ENCODE measurements at regions not wholly inside any gene's neighbourhood (a gene's known extent, or its start where the extent isn't known, plus 50 kb on each side); places are given as distances from the start of the nearest gene placed in this dataset.

GRCh38 chr2:2993172-2993692 lies 384.4 kb downstream of the EIPR1 start:
- no peak for TF ChIP-seq CTCF (IDR thresholded peaks at IDR 0.05; ENCODE audit: insufficient read depth, low read depth, low read length)
- DNase-seq (ENCODE audit: low read depth), result no peak
- H3K27me3 ChIP-seq (ENCODE audit: control insufficient read depth, insufficient read depth, low read length), result no peaks in the 10 kb centered on the region
- ChIA-PET CTCF (no interaction called here), POLR2A (no interaction called here)
- no peaks in the 10 kb centered on the region for H3K36me3 ChIP-seq (ENCODE audit: control insufficient read depth, insufficient read depth, low read length)
- H3K4me3 ChIP-seq (ENCODE audit: low read depth, low read length), result no peak overlapping the region

GRCh38 chr2:2992634-2993033 lies 385.0 kb downstream of the EIPR1 start:
- DNase-seq (ENCODE audit: low read depth), result no peak
- CTCF ChIA-PET, result no interaction called here
- no peak for TF ChIP-seq CTCF (IDR thresholded peaks at IDR 0.05; ENCODE audit: insufficient read depth, low read depth, low read length)
- POLR2A ChIA-PET, result no interaction called here
- no peaks in the 10 kb centered on the region for H3K36me3 ChIP-seq (ENCODE audit: control insufficient read depth, insufficient read depth, low read length)
- no peaks in the 10 kb centered on the region for H3K27me3 ChIP-seq (ENCODE audit: control insufficient read depth, insufficient read depth, low read length)
- no peak overlapping the region for H3K4me3 ChIP-seq (ENCODE audit: low read depth, low read length)

DNA sequence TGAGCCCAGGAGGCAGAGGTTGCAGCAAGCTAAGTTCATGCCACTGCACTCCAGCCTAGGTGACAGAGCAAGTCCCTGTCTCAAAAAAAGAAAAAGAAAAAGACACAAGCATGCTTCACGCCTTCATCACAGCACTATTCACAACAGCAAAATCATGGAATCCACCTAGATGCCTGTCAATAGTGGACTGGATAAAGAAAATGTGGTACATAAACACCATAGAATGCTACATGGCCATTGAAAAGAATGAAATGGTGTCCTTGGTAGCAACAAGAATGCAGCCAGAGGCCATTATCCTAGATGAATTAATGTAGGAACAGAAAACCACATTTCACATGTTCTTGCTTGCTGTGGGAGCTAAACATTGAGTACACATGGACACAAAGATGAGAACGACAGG lies 392.6 kb downstream of the EIPR1 start:
- no peak for TF ChIP-seq CTCF (IDR thresholded peaks at IDR 0.05; ENCODE audit: insufficient read depth, low read depth, low read length)
- Histone ChIP-seq H3K27me3 (ENCODE audit: control insufficient read depth, insufficient read depth, low read length) (no peaks in the 10 kb centered on the region), H3K36me3 (ENCODE audit: control insufficient read depth, insufficient read depth, low read length) (no peaks in the 10 kb centered on the region), H3K4me3 (ENCODE audit: low read depth, low read length) (no peak overlapping the region)
- ChIA-PET CTCF (no interaction called here), POLR2A (no interaction called here)
- DNase-seq (ENCODE audit: low read depth), result no peak

DNA sequence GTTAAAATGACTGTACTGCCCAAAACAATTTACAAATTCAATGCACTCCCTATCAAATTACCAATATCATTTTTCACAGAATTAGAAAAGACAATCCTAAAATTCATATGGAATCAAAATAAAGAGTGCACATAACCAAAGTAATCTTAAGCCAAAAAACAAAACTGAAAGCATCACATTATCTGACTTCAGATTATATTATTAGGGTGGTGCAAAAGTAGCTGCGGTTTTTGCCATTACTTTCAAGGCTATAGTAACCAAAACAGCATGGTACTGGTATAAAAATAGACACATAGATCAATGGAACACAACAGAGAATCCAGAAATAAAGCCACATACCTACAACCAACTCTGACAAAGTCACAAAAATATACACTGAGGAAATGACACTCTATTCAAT lies 396.6 kb downstream of the EIPR1 start:
- POLR2A ChIA-PET, result no interaction called here
- CTCF ChIA-PET, result no interaction called here
- Histone ChIP-seq H3K27me3 (ENCODE audit: control insufficient read depth, insufficient read depth, low read length) (no peaks in the 10 kb centered on the region), H3K4me3 (ENCODE audit: low read depth, low read length) (no peak overlapping the region), H3K36me3 (ENCODE audit: control insufficient read depth, insufficient read depth, low read length) (no peaks in the 10 kb centered on the region)
- no peak for DNase-seq (ENCODE audit: low read depth)
- TF ChIP-seq CTCF (IDR thresholded peaks at IDR 0.05; ENCODE audit: insufficient read depth, low read depth, low read length), result no peak

- POLR2A ChIA-PET, result no interaction called here
- Histone ChIP-seq H3K4me3 (ENCODE audit: low read depth, low read length) (no peak overlapping the region), H3K27me3 (ENCODE audit: control insufficient read depth, insufficient read depth, low read length) (no peaks in the 10 kb centered on the region), H3K36me3 (ENCODE audit: control insufficient read depth, insufficient read depth, low read length) (no peaks in the 10 kb centered on the region)
- DNase-seq (ENCODE audit: low read depth), result no peak
- no peak for TF ChIP-seq CTCF (IDR thresholded peaks at IDR 0.05; ENCODE audit: insufficient read depth, low read depth, low read length)
- CTCF ChIA-PET, result no interaction called here
Observed at GRCh38 chr2:2974982-2975381, 402.6 kb downstream of the EIPR1 start.
